DMS 273 (cell line): ENCODE measurements at regions not wholly inside any gene's neighbourhood (a gene's known extent, or its start where the extent isn't known, plus 50 kb on each side); places are given as distances from the start of the nearest gene placed in this dataset.

Experiments
- DNase-seq: peaks from one replicate; lab custom pipeline; 2025; ENCODE audit not compliant: unreplicated experiment; lab: John Stamatoyannopoulos, UW

DNA sequence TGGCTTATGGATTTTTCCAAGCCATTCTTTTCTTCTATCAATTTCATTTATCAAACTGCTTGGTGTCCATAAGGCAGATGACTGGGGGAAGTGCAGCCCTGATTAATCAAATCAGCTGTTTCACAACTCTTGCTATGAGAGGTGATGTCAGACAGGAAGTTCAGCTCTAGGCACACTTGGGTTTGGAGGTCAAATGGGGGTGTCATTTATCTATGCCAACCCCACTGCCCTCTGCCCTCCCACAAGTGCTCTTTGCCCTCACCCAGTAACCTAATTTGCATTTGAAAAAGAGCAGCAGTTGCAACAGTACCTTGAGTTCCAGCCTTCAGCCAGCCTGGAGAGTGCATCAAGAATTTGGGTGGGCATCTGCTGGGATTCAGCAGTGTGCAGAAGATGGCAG, 431.3 kb upstream of the SPRED2 start:
- DNase-seq: no peak

DNA sequence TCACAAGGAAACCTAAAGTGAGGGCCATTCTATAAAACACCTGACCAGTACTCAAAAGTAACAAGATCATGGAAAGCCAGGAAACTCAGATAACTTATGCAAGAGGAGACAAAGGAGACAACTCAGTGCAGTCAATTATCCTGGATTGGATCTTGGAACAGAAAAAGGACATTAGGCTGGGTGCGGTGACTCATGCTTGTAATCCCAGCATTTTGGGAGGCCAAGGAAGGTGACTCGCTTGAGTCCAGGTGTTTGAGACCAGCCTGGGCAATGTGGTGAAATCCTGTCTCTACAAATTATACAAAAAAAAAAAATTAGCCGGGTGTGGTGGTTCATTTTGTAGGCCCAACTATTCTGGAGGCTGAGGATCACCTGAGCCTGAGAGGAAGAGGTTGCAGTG, 424.5 kb upstream of the SPRED2 start:
- no peak for DNase-seq

- DNase-seq: no peak
These were observed 424.0 kb upstream of the SPRED2 start for GRCh38 chr2:65856423-65856822.

GRCh38 chr2:65850695-65851094, 418.3 kb upstream of the SPRED2 start:
- no peak for DNase-seq

DNA sequence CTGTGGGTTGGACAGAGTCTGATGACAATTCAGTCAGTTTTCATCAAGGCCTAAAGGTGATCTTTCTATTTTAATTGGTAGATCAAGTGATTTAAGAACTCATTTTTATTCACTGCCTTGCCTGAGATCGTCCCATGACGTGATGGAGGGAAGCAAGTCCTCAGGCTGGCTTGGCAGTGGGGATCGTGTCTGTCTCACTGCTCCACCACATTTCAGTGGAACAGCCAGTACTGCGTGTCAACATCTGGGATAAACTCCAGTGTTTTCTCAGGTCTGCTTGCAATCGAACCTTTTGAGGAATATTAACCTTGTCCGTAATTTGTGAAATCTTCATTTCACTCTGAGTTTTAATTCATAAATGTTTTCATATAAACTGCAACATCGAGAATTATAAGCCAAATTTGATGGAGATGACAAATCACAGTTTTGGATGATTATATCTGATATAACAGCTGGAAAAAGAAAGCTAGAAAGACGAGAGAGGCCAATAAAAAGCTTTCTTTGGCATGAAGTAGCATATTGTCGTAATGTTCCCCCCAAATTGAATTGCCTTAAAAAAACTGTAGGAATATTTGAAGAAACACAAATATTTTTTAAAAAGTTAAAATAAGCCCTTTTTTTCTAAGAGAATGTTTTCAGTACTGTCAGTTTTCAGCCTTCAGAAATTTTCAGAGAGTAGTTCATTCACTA, 414.7 kb upstream of the SPRED2 start:
- no peak for DNase-seq

- DNase-seq: no peak
These were observed 413.2 kb upstream of the SPRED2 start for GRCh38 chr2:65845442-65846182.

- no peak for DNase-seq
These were observed 409.7 kb upstream of the SPRED2 start for GRCh38 chr2:65842104-65842503.

DNA sequence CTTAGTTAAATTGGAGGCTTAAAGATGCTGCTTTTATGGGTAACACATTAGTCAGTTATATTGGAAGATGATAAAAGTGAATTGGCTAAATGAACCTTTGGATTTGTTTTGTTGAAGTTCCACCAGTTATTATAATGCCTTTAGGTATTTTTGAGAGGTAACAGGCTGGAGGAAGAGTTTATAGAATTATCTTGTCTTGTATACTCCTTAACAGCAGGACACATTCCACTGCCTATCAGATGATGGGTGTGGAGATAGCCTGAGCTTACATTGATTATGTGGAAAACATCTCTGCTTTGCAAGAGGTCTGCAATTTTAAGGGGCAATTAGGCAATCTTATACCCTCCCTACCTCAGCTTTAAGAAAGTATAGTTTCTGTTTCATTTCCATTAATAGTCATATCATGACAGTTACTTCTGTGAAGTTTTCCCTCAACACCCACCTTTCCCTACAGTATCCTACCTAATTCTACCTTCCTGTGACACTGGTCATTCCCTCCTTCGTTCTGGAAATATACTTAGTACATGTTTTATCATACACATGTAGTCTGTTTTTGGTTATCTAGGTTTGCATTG, 403.7 kb upstream of the SPRED2 start:
- DNase-seq: no peak

- no peak for DNase-seq
These were observed 402.5 kb upstream of the SPRED2 start for GRCh38 chr2:65834771-65835475.

GRCh38 chr2:65834062-65834461, 401.7 kb upstream of the SPRED2 start:
- DNase-seq: no peak

DNA sequence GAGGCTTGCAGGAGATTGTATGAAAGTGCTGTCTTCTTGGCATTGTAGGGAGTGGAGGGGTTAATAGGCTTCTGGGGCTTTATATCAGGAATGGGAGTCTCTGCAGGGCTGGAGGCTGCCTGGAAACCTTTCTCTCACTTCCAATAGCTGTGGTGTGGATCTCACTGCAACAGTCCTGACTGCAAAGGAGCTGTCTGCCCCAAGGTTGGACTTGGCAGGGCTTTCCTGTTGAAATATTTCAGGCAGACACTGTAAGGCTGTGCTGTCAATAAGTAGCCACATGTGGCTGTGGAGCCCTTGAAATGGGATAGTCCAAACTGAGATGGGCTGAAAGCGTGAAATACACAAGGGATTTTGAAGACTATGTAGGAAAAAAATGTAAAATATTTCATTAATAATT, 399.1 kb upstream of the SPRED2 start:
- DNase-seq: no peak

GRCh38 chr2:65826567-65826966, 394.2 kb upstream of the SPRED2 start:
- DNase-seq: no peak

GRCh38 chr2:65823511-65823910, 391.1 kb upstream of the SPRED2 start:
- no peak for DNase-seq

- no peak for DNase-seq
These were observed 388.1 kb upstream of the SPRED2 start for GRCh38 chr2:65820454-65820853.

DNA sequence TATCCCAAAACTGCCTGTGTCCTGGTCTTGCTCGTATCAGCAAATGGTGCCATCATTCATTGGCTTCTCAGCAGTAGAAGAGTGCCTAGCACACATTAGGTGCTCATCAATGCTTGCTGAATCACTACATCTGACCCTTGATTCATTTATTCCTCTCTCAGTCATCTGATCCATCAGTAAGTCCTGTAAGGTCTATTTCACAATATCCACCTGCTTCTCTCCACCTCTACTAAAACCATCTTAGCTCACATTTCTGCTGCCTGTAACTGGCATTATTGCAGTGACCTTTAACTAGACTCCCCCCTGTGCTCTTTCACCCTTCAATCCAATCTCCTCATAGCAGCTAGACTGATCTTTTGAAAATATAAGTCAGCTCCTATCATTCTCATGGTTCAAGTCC, 387.6 kb upstream of the SPRED2 start:
- DNase-seq: no peak

GRCh38 chr2:65818873-65819451, 386.6 kb upstream of the SPRED2 start:
- no peak for DNase-seq

GRCh38 chr2:65813631-65814173, 381.3 kb upstream of the SPRED2 start:
- peak; percentile 22 for DNase-seq

DNA sequence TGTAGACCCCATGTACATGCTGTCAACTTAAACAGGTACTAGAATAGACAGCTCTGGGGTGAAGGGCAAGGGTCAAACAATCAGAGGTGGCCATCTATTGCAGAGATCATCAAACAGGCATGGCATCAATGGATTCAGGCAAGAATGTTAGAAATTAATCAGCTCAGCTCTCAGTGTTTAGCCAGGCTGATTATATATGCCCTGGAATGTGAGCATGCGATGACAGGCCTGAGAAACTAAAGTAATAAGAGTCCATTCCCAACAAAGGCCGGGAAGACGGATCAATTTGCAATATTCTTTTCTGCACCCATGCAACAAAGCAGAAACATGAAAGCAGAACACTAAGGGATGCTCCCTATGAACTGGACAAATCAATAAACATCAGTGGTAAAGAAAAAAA, 380.5 kb upstream of the SPRED2 start:
- DNase-seq: no peak

- DNase-seq: no peak
These were observed 375.5 kb upstream of the SPRED2 start for GRCh38 chr2:65807942-65808341.

DNA sequence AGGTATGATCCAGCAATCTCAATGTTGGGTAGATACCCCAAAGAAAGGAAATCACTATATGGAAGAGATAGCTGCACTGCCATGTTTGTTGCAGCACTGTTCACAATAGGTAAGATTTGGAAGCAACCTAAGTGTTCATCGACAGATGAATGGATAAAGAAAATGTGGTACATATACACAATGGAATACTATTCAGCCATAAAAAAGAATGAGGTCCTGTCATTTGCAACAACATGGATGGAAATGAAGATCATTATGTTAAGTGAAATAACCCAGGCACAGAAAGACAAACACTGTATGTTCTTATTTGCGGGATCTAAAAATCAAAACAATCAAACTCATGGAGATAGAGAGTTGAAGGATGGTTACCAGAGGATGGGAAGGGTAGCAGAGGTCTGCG, 372.4 kb upstream of the SPRED2 start:
- DNase-seq: no peak

- DNase-seq: no peak
These were observed 370.0 kb upstream of the SPRED2 start for GRCh38 chr2:65802298-65802942.
